ENCODE measurements at regions not wholly inside any gene's neighbourhood (a gene's known extent, or its start where the extent isn't known, plus 50 kb on each side); places are given as distances from the start of the nearest gene placed in this dataset.

GRCh38 chr21:19998453-19998852, 999.8 kb upstream of the NCAM2 start:
- TF ChIP-seq POLR2AphosphoS5 (IDR thresholded peaks at IDR 0.05) (no peak), POLR2A (IDR thresholded peaks at IDR 0.05) (no peak)
